ENCODE measurements at regions not wholly inside any gene's neighbourhood (a gene's known extent, or its start where the extent isn't known, plus 50 kb on each side); places are given as distances from the start of the nearest gene placed in this dataset.
"Not testable (repeated sequence)": the region's sequence is repeated elsewhere in the genome, so short reads cannot be mapped to it uniquely, and the experiment has no call there.

- intact Hi-C loops (cut with DNase I), result no loop called here
- DNase-seq (ENCODE audit: low spot score), result no peak
These were observed 126.2 kb upstream of the NR5A2 start for GRCh38 chr1:199901341-199901740.

- DNase-seq (ENCODE audit: low spot score), result no peak
These were observed 120.1 kb upstream of the NR5A2 start for GRCh38 chr1:199907361-199907760.

GRCh38 chr1:199909137-199909536 lies 118.4 kb upstream of the NR5A2 start:
- DNase-seq (ENCODE audit: low spot score), result no peak
- intact Hi-C loops (cut with DNase I), result no loop called here

More at GRCh38 chr1:199907361-199907760, 120.1 kb upstream of the NR5A2 start:
- intact Hi-C loops (cut with DNase I), result no loop called here

- intact Hi-C loops (cut with DNase I), result no loop called here
- no peak for DNase-seq (ENCODE audit: low spot score)
These were observed 114.2 kb upstream of the NR5A2 start for GRCh38 chr1:199913318-199913717.

- no peak for DNase-seq (ENCODE audit: low spot score)
- intact Hi-C loops (cut with DNase I), result no loop called here
These were observed 113.0 kb upstream of the NR5A2 start for GRCh38 chr1:199914546-199914945.

GRCh38 chr1:199918196-199918769 lies 109.2 kb upstream of the NR5A2 start:
- no peak for DNase-seq (ENCODE audit: low spot score)
- intact Hi-C loops (cut with DNase I), result no loop called here

- no peak for DNase-seq (ENCODE audit: low spot score)
- intact Hi-C loops (cut with DNase I), result no loop called here
These were observed 106.9 kb upstream of the NR5A2 start for GRCh38 chr1:199920635-199921034.

- no peak for DNase-seq (ENCODE audit: low spot score)
- intact Hi-C loops (cut with DNase I), result no loop called here
These were observed 98.0 kb upstream of the NR5A2 start for GRCh38 chr1:199929556-199929955.

- DNase-seq (ENCODE audit: low spot score); intact Hi-C loops (cut with DNase I): not testable (repeated sequence)
These were observed 97.4 kb upstream of the NR5A2 start for GRCh38 chr1:199930067-199930466.

GRCh38 chr1:199931666-199932377 lies 95.7 kb upstream of the NR5A2 start:
- no peak for DNase-seq (ENCODE audit: low spot score)
- intact Hi-C loops (cut with DNase I), result no loop called here

GRCh38 chr1:199932462-199932861 lies 95.0 kb upstream of the NR5A2 start:
- DNase-seq (ENCODE audit: low spot score), result no peak
- intact Hi-C loops (cut with DNase I), result no loop called here

GRCh38 chr1:199936441-199936840 lies 91.1 kb upstream of the NR5A2 start:
- no peak for DNase-seq (ENCODE audit: low spot score)
- intact Hi-C loops (cut with DNase I), result no loop called here

GRCh38 chr1:199937161-199937560 lies 90.3 kb upstream of the NR5A2 start:
- intact Hi-C loops (cut with DNase I), result no loop called here
- DNase-seq (ENCODE audit: low spot score), result no peak

- intact Hi-C loops (cut with DNase I), result no loop called here
These were observed 89.8 kb upstream of the NR5A2 start for GRCh38 chr1:199937661-199938060.

GRCh38 chr1:199944986-199945385 lies 82.5 kb upstream of the NR5A2 start:
- intact Hi-C loops (cut with DNase I), result no loop called here
- no peak for DNase-seq (ENCODE audit: low spot score)

More at GRCh38 chr1:199937661-199938060, 89.8 kb upstream of the NR5A2 start:
- DNase-seq (ENCODE audit: low spot score), result no peak

- no peak for DNase-seq (ENCODE audit: low spot score)
- intact Hi-C loops (cut with DNase I), result no loop called here
These were observed 81.9 kb upstream of the NR5A2 start for GRCh38 chr1:199945591-199945990.

- intact Hi-C loops (cut with DNase I), result no loop called here
- no peak for DNase-seq (ENCODE audit: low spot score)
These were observed 81.0 kb upstream of the NR5A2 start for GRCh38 chr1:199946305-199947155.

GRCh38 chr1:199948587-199949280 lies 78.8 kb upstream of the NR5A2 start:
- intact Hi-C loops (cut with DNase I), result no loop called here
- DNase-seq (ENCODE audit: low spot score), result no peak

GRCh38 chr1:199951005-199951404 lies 76.5 kb upstream of the NR5A2 start:
- intact Hi-C loops (cut with DNase I); DNase-seq (ENCODE audit: low spot score): not testable (repeated sequence)

GRCh38 chr1:199953651-199954050 lies 73.9 kb upstream of the NR5A2 start:
- intact Hi-C loops (cut with DNase I), result no loop called here
- DNase-seq (ENCODE audit: low spot score), result no peak

All from posterior vena cava (tissue), 2 donors.